ENCODE measurements at regions not wholly inside any gene's neighbourhood (a gene's known extent, or its start where the extent isn't known, plus 50 kb on each side); places are given as distances from the start of the nearest gene placed in this dataset.
"Not testable (repeated sequence)": the region's sequence is repeated elsewhere in the genome, so short reads cannot be mapped to it uniquely, and the experiment has no call there.

- DNase-seq: no peak
Observed at GRCh38 chr6:112665114-112665513, 318.0 kb downstream of the RFPL4B start.

GRCh38 chr6:112665815-112666214 lies 318.7 kb downstream of the RFPL4B start:
- no peak for DNase-seq

DNA sequence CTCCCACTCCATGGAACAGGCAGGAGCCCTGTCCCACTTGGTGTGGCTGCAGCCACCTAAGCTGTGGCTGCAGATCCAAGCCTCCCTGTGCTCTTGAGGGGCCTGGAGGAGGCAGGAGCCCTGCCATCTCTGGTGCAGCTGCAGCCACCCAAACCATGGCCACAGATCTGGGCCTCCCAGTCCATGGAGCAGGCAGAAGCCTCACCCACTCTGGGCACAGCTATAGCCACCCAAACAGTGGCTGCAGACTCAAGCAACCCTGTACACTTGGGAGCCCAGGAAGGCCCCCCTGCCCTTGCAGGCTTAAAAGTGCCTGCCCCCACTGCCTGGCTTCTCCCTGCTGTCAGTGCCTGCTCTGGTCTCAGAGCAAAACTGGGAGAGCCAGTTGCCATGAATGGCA lies 320.3 kb downstream of the RFPL4B start:
- no peak for DNase-seq

DNA sequence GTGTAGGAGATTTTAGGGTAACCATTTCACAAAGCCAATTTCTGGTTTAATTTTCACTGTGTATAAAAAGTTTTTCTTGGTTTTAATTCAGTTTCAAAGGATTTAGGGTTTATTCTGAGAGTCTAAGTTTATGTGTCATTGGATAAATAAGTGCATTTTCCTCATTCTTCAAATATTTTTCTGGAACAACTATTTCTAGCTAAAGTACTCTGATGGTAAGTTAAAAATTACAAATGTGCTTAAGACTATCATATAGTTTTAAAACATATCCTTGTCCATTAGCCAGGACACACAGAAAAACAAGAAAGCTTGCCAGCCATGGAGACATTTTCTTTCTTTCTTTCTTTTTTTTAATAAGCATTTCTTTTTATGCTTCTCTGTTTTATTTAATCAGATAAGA lies 333.0 kb downstream of the RFPL4B start:
- no peak for DNase-seq

GRCh38 chr6:112682071-112682470 lies 334.9 kb downstream of the RFPL4B start:
- DNase-seq: no peak

DNA sequence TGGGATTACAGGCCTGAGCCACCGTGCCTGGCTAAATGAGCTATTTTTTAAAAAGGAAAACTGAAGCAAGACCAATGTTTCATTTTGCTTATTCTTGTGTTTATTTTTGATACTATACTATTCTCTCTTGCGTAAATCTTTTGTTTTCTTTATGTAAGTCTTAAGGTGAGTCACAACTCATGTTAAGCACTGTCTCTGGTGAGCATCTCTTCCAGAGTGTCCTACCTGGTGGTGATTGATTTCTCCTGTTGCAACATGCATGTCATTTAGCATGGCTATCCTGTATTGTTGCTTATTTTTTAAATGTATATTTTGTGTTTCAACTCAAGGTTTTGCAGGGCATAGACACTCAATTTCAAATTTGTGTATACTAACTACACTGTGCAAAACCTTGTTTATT lies 336.0 kb downstream of the RFPL4B start:
- no peak for DNase-seq

DNA sequence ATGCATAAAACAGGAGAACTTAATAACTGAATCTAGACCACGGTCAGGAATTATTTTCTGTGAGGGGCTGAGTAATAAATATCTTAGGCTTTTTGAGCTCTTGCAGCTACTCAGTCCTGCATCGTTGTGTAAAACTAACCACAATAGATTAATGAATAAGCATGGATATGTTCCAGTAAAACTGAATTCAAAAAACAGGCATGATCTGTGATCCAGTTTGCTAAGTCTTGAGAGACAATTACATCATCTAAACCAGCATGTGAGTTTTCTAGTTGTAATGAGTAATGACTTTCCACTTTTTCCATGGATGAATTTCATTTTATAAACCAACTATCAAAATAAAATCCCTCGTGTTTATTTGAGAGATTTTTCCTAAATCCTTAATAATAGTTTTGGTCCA lies 336.8 kb downstream of the RFPL4B start:
- no peak for DNase-seq

GRCh38 chr6:112685521-112686220 lies 338.5 kb downstream of the RFPL4B start:
- DNase-seq: not testable (repeated sequence)

DNA sequence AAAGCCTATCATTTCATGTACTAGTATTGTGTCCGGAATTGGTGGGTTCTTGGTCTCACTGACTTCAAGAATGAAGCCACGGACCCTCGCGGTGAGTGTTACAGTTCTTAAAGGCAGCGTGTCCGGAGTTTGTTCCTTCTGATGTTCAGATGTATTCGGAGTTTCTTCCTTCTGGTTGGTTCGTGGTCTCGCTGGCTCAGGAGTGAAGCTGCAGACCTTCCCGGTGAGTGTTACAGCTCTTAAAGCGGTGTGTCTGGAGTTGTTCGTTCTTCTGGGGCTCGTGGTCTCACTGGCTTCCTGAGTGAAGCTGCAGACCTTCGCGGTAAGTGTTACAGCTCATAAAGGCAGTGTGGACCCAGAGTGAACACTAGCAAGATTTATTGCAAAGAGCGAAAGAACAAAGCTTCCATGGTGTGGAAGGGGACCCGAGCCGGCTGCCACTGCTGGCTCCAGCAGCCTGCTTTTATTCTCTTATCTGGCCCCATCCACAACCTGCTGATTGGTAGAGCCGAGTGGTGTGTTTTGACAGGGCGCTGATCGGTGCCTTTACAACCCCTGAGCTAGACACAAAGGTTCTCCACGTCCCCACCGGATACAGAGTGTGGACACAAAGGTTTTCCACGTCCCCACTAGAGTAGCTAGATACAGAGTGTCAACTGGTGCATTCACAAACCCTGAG lies 341.5 kb downstream of the RFPL4B start:
- not testable (repeated sequence) for DNase-seq

GRCh38 chr6:112689183-112689858 lies 342.2 kb downstream of the RFPL4B start:
- not testable (repeated sequence) for DNase-seq

- DNase-seq: no peak
Observed at GRCh38 chr6:112690497-112691202, 343.5 kb downstream of the RFPL4B start.

DNA sequence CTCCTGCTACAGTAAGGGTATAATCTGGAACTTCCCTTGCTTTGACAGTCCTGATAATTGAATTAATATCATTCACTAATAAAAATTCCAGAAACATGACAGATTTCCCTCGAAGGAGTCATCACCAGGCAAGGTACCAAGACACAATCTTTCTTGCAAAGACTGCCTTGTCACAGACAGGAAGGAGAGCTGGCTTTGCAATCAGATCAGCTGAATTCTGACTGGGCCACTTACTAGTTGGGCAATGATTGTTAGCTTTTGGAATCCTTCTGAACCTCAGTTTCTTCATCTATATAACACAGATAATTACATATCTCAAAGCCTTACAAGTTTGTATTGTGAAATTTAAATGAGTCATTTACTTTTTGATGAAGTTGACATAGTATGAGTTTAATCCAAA lies 344.2 kb downstream of the RFPL4B start:
- no peak for DNase-seq

DNA sequence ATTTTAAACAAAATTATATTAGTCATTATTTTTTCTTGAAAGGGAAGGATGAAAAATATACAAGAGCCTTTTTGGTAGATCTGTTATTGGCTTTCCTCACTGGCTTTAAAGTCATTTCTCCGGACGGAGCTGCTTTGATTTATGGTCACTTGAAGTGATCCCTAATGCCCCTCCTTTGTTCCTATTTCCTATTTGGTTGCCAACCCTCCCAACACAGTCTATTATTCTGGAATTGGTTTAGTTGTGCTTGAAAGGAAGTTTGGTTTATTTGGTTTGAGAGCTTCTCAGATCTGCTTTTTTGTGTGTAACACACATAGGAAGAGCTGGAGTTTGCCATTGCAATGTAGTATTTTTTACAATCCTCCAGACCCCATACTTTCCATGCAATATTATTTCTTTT lies 347.9 kb downstream of the RFPL4B start:
- no peak for DNase-seq

DNA sequence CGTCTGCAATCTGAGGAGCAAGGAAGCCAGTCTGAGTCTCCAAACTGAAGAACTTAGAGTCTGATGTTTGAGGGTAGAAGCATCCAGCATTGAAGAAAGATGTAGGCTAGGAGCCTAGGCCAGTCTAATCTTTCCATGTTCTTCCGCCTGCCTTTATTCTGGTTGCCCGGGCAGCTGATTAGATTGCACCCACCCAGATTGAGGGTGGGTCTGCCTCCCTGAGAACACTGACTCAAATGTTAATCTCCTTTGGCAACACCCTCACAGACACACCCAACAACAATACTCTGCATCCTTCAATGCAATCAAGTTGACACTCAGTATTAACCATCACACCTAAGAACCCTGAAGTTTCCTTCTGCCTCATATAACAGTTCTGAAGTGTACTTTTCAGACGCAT lies 350.1 kb downstream of the RFPL4B start:
- no peak for DNase-seq

GRCh38 chr6:112701201-112701600 lies 354.1 kb downstream of the RFPL4B start:
- no peak for DNase-seq

DNA sequence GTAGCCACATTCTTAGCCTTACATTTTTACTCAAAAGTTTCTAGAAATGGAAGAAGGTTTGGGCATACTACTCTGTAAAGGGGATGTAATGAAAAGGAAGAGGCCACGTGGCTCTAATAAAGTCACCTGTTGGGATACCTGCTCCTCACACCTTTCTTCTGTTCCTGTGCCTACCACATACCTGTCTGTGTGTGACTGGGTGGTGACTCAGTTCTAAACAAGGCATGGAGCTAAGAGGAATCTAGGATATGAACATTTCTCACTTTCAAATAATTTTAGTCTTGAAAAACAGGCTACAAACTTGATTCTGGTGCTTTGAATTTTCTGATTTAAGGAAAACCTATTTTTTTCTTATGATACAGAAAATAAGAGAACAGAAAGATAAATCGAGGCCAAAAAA lies 363.6 kb downstream of the RFPL4B start:
- DNase-seq: no peak

- no peak for DNase-seq
Observed at GRCh38 chr6:112713402-112713801, 366.3 kb downstream of the RFPL4B start.

- no peak for DNase-seq
Observed at GRCh38 chr6:112717401-112717800, 370.3 kb downstream of the RFPL4B start.

GRCh38 chr6:112717856-112718255 lies 370.7 kb downstream of the RFPL4B start:
- no peak for DNase-seq

- no peak for DNase-seq
Observed at GRCh38 chr6:112725541-112726085, 378.5 kb downstream of the RFPL4B start.

DNA sequence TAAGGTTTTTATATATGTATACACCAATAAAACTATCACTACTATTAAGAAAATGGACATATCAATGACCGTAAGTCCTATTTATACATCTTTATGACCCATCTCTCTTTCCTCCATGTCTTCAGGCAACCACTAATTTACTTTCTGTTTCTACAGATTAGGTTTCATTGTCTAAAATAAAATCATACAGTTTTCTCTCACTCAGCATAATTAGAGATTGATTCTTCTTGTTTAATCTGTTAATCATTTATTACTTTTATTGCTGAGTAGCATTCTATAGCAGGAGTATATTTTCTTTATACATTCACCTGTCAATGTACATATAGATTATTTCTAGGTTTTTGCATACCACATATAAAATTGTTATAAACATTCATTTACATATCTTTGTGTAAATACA lies 388.0 kb downstream of the RFPL4B start:
- no peak for DNase-seq

GRCh38 chr6:112739766-112740165 lies 392.6 kb downstream of the RFPL4B start:
- no peak for DNase-seq

GRCh38 chr6:112743323-112743722 lies 396.2 kb downstream of the RFPL4B start:
- DNase-seq: no peak
